Mesothelial cell of epicardium (in vitro differentiated cells): ENCODE measurements at regions not wholly inside any gene's neighbourhood (a gene's known extent, or its start where the extent isn't known, plus 50 kb on each side); places are given as distances from the start of the nearest gene placed in this dataset.
"Not testable (repeated sequence)": the region's sequence is repeated elsewhere in the genome, so short reads cannot be mapped to it uniquely, and the experiment has no call there.

Source experiments
- DNase-seq, 2 experiments: peaks; one replicate each; pipeline ENCODE4 v3.0.0; 2021; ENCODE audit warnings: low spot score in 2 of 2; ENCODE audit not compliant: unreplicated experiment in 2 of 2
- H3K27ac Mint-ChIP-seq: 2 replicates; pipeline ENCODE4 v1.8.0; 2021; ENCODE audit warnings: mixed read lengths
- H3K27me3 Mint-ChIP-seq: 2 replicates; pipeline ENCODE4 v1.8.0; 2021; ENCODE audit warnings: low read depth, mixed read lengths
- H3K36me3 Mint-ChIP-seq: 2 replicates; pipeline ENCODE4 v1.8.0; 2021; ENCODE audit warnings: mixed read lengths
- H3K4me1 Mint-ChIP-seq: 2 replicates; pipeline ENCODE4 v1.8.0; 2021; ENCODE audit warnings: mixed read lengths
- H3K4me3 Mint-ChIP-seq: 2 replicates; pipeline ENCODE4 v1.8.0; 2021; ENCODE audit warnings: mild to moderate bottlenecking, moderate library complexity, mixed read lengths
- H3K9me3 Mint-ChIP-seq: 2 replicates; pipeline ENCODE4 v1.8.0; 2021; ENCODE audit warnings: mixed read lengths
- CTCF ChIP-seq: fragments of 200-600 bp; sonication (generic); IDR thresholded peaks from one replicate; pipeline ENCODE4 v1.5.0; 2021; ENCODE audit warnings: antibody characterized with exemption; ENCODE audit not compliant: unreplicated experiment

DNA sequence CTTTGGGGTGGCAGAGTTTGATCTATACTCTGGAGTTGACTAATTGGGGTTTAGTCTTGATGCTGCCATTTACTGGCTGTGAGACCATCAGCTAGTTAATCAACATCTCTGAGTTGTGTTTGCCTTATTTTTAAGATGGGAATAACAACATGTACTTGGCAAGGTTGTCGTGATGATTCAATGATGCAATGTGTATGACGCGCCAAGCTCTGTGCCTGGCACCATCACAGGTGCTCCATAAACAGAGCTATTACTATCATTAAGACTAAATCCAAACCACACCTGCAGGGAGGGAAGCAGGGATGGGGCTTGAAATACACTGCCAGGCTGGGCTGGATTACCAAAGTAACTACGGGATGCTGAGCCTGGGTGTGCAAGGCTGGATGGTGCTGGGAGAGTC lies 60.1 kb upstream of the E2F3 start:
- Mint-ChIP-seq H3K9me3 (no peaks in the 10 kb centered on the region), H3K27ac (no peak overlapping the region), H3K27me3 (peaks cover 5% of the 10 kb centered on the region), H3K36me3 (no peaks in the 10 kb centered on the region), H3K4me1 (no peaks in the 10 kb centered on the region), H3K4me3 (no peak overlapping the region)
- no peak for DNase-seq
- TF ChIP-seq CTCF, result no peak

GRCh38 chr6:20346948-20347347 lies 54.7 kb upstream of the E2F3 start:
- not testable (repeated sequence) for H3K27me3 Mint-ChIP-seq, H3K27ac Mint-ChIP-seq, DNase-seq, H3K4me3 Mint-ChIP-seq, H3K9me3 Mint-ChIP-seq, H3K36me3 Mint-ChIP-seq, H3K4me1 Mint-ChIP-seq

DNA sequence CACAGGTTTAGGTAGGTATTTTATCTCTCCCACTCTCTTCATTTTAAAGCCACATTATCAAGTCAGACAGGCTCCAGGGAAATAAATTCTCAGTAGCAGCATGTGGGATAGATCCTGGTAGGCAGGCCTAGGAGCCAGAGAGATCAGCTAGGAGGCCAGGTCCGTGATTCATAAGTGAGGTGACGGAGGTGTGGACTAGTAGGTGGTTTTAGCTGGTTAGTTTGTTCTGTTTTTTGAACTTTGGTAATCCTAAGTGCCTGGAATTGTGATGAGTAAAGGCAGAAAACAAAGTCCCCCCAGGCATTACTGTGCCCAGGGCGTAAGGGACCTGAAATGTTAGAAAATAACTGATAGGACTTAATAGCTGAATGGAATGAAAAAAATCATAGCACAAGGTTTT lies 53.6 kb upstream of the E2F3 start:
- Mint-ChIP-seq H3K9me3 (peaks cover 1% of the 10 kb centered on the region), H3K27me3 (peaks cover 5% of the 10 kb centered on the region), H3K4me3 (no peak overlapping the region), H3K27ac (no peak overlapping the region), H3K36me3 (no peaks in the 10 kb centered on the region), H3K4me1 (peaks cover 3% of the 10 kb centered on the region)
- TF ChIP-seq CTCF, result no peak
- no peak for DNase-seq

DNA sequence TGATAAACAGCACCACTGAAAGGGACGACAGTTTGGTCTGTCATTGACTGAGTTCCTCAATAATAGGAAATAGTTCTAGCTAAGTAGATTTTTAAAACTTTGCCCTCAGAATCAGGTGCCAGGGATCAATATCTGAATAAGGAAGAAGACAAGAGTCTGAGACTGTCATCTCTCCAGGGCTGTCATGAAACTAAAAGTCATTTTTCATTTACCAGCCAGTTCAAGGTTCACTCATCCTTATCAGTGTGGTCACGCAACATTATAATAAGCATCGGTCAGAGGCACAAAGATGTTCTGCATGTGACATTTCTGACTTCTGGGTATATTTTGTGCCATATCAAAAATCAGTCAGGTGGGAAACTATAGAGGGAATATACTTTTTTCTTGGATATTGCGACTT lies 52.5 kb upstream of the E2F3 start:
- TF ChIP-seq CTCF, result no peak
- Mint-ChIP-seq H3K27me3 (peaks cover 3% of the 10 kb centered on the region), H3K4me1 (peaks cover 3% of the 10 kb centered on the region), H3K4me3 (no peak overlapping the region), H3K36me3 (no peaks in the 10 kb centered on the region), H3K9me3 (peaks cover 4% of the 10 kb centered on the region), H3K27ac (no peak overlapping the region)
- DNase-seq, result no peak

DNA sequence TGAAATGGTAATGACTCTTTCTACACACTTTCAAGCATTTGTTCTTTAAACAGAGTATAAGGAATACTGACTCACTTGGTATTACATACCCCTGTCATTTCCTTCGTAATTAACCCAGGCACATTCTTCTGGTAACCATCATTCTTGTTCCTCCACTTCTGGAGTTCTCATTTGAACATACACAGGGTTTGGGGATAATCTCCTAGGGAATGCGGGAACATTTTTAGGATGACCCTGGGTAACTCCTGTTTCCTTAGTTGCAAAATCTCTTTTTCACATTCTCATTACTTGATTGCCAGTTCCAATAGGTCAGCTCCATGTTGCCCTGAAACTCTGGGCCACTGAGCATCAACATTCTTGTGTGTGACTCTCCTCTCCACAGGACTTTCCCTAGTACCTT lies 51.5 kb upstream of the E2F3 start:
- no peak for DNase-seq
- no peak overlapping the region for H3K27ac Mint-ChIP-seq
- H3K27me3 Mint-ChIP-seq, result no peaks in the 10 kb centered on the region
- H3K4me3 Mint-ChIP-seq, result no peak overlapping the region
- H3K36me3 Mint-ChIP-seq, result no peaks in the 10 kb centered on the region
- H3K9me3 Mint-ChIP-seq, result peaks cover 4% of the 10 kb centered on the region
- TF ChIP-seq CTCF, result no peak
- H3K4me1 Mint-ChIP-seq, result peaks cover 3% of the 10 kb centered on the region

- peaks cover 3% of the 10 kb centered on the region for H3K4me1 Mint-ChIP-seq
- no peak for DNase-seq
- no peak overlapping the region for H3K27ac Mint-ChIP-seq
- no peak for TF ChIP-seq CTCF
- H3K36me3 Mint-ChIP-seq, result no peaks in the 10 kb centered on the region
- H3K27me3 Mint-ChIP-seq, result no peaks in the 10 kb centered on the region
- H3K4me3 Mint-ChIP-seq, result no peak overlapping the region
- peaks cover 4% of the 10 kb centered on the region for H3K9me3 Mint-ChIP-seq
Measured at GRCh38 chr6:20351534-20351933, 50.1 kb upstream of the E2F3 start.
